ENCODE measurements at regions not wholly inside any gene's neighbourhood (a gene's known extent, or its start where the extent isn't known, plus 50 kb on each side); places are given as distances from the start of the nearest gene placed in this dataset.

GRCh38 chr2:41621563-41621962 lies 426.3 kb upstream of the PKDCC start:
- no peak for DNase-seq (ENCODE audit: extremely low spot score)
- H3K4me3 ChIP-seq (ENCODE audit: low read depth, low read length), result no peak overlapping the region
- H3K4me1 ChIP-seq (ENCODE audit: insufficient read depth), result no peaks in the 10 kb centered on the region
- H3K27ac ChIP-seq (ENCODE audit: low read depth), result no peak overlapping the region
- 38% methylated on average over 3 of the region's 3 CpGs for WGBS
- H3K36me3 ChIP-seq (ENCODE audit: insufficient read depth), result no peaks in the 10 kb centered on the region

- Histone ChIP-seq H3K36me3 (ENCODE audit: insufficient read depth) (no peaks in the 10 kb centered on the region), H3K4me1 (ENCODE audit: insufficient read depth) (no peaks in the 10 kb centered on the region), H3K27ac (ENCODE audit: low read depth) (no peak overlapping the region), H3K4me3 (ENCODE audit: low read depth, low read length) (no peak overlapping the region)
- 93% methylated on average over 5 of the region's 5 CpGs for WGBS
- no peak for DNase-seq (ENCODE audit: extremely low spot score)
Observed at GRCh38 chr2:41622301-41622700, 425.5 kb upstream of the PKDCC start.

GRCh38 chr2:41626936-41627335 lies 420.9 kb upstream of the PKDCC start:
- WGBS, result 95% methylated on average over 2 of the region's 2 CpGs
- H3K4me1 ChIP-seq (ENCODE audit: insufficient read depth), result no peaks in the 10 kb centered on the region
- H3K4me3 ChIP-seq (ENCODE audit: low read depth, low read length), result no peak overlapping the region
- DNase-seq (ENCODE audit: extremely low spot score), result no peak
- no peak overlapping the region for H3K27ac ChIP-seq (ENCODE audit: low read depth)
- H3K36me3 ChIP-seq (ENCODE audit: insufficient read depth), result no peaks in the 10 kb centered on the region

GRCh38 chr2:41634686-41635085 lies 413.1 kb upstream of the PKDCC start:
- DNase-seq (ENCODE audit: extremely low spot score), result no peak
- Histone ChIP-seq H3K4me3 (ENCODE audit: low read depth, low read length) (no peak overlapping the region), H3K27ac (ENCODE audit: low read depth) (no peak overlapping the region), H3K36me3 (ENCODE audit: insufficient read depth) (no peaks in the 10 kb centered on the region), H3K4me1 (ENCODE audit: insufficient read depth) (no peaks in the 10 kb centered on the region)
- 78% methylated on average over 2 of the region's 2 CpGs for WGBS

- Histone ChIP-seq H3K36me3 (ENCODE audit: insufficient read depth) (no peaks in the 10 kb centered on the region), H3K27ac (ENCODE audit: low read depth) (no peak overlapping the region), H3K4me1 (ENCODE audit: insufficient read depth) (no peaks in the 10 kb centered on the region), H3K4me3 (ENCODE audit: low read depth, low read length) (no peak overlapping the region)
- 84% methylated on average over 2 of the region's 2 CpGs for WGBS
- no peak for DNase-seq (ENCODE audit: extremely low spot score)
Observed at GRCh38 chr2:41644936-41645335, 402.9 kb upstream of the PKDCC start.

- Histone ChIP-seq H3K4me3 (ENCODE audit: low read depth, low read length) (no peak overlapping the region), H3K36me3 (ENCODE audit: insufficient read depth) (no peaks in the 10 kb centered on the region), H3K27ac (ENCODE audit: low read depth) (no peak overlapping the region), H3K4me1 (ENCODE audit: insufficient read depth) (no peaks in the 10 kb centered on the region)
- 82% methylated on average over 1 of the region's 1 CpG for WGBS
- no peak for DNase-seq (ENCODE audit: extremely low spot score)
Observed at GRCh38 chr2:41647468-41648050, 400.3 kb upstream of the PKDCC start.

- DNase-seq (ENCODE audit: extremely low spot score), result no peak
- H3K36me3 ChIP-seq (ENCODE audit: insufficient read depth), result no peaks in the 10 kb centered on the region
- no peak overlapping the region for H3K27ac ChIP-seq (ENCODE audit: low read depth)
- H3K4me1 ChIP-seq (ENCODE audit: insufficient read depth), result no peaks in the 10 kb centered on the region
- H3K4me3 ChIP-seq (ENCODE audit: low read depth, low read length), result no peak overlapping the region
Observed at GRCh38 chr2:41657226-41657625, 390.6 kb upstream of the PKDCC start.

GRCh38 chr2:41659758-41660157 lies 388.1 kb upstream of the PKDCC start:
- H3K27ac ChIP-seq (ENCODE audit: low read depth), result no peak overlapping the region
- H3K36me3 ChIP-seq (ENCODE audit: insufficient read depth), result no peaks in the 10 kb centered on the region
- H3K4me1 ChIP-seq (ENCODE audit: insufficient read depth), result no peaks in the 10 kb centered on the region
- DNase-seq (ENCODE audit: extremely low spot score), result no peak
- no peak overlapping the region for H3K4me3 ChIP-seq (ENCODE audit: low read depth, low read length)

- H3K27ac ChIP-seq (ENCODE audit: low read depth), result no peak overlapping the region
- no peak overlapping the region for H3K4me3 ChIP-seq (ENCODE audit: low read depth, low read length)
- no peaks in the 10 kb centered on the region for H3K36me3 ChIP-seq (ENCODE audit: insufficient read depth)
- DNase-seq (ENCODE audit: extremely low spot score), result no peak
- no peaks in the 10 kb centered on the region for H3K4me1 ChIP-seq (ENCODE audit: insufficient read depth)
Observed at GRCh38 chr2:41662461-41662860, 385.4 kb upstream of the PKDCC start.

GRCh38 chr2:41663056-41663455 lies 384.8 kb upstream of the PKDCC start:
- DNase-seq (ENCODE audit: extremely low spot score), result no peak
- Histone ChIP-seq H3K36me3 (ENCODE audit: insufficient read depth) (no peaks in the 10 kb centered on the region), H3K4me1 (ENCODE audit: insufficient read depth) (no peaks in the 10 kb centered on the region), H3K27ac (ENCODE audit: low read depth) (no peak overlapping the region), H3K4me3 (ENCODE audit: low read depth, low read length) (no peak overlapping the region)
- 72% methylated on average over 5 of the region's 5 CpGs for WGBS

GRCh38 chr2:41668529-41668928 lies 379.3 kb upstream of the PKDCC start:
- Histone ChIP-seq H3K4me1 (ENCODE audit: insufficient read depth) (no peaks in the 10 kb centered on the region), H3K36me3 (ENCODE audit: insufficient read depth) (no peaks in the 10 kb centered on the region), H3K27ac (ENCODE audit: low read depth) (no peak overlapping the region), H3K4me3 (ENCODE audit: low read depth, low read length) (no peak overlapping the region)
- no peak for DNase-seq (ENCODE audit: extremely low spot score)
- 62% methylated on average over 2 of the region's 2 CpGs for WGBS

GRCh38 chr2:41678639-41679038 lies 369.2 kb upstream of the PKDCC start:
- no peaks in the 10 kb centered on the region for H3K36me3 ChIP-seq (ENCODE audit: insufficient read depth)
- H3K27ac ChIP-seq (ENCODE audit: low read depth), result no peak overlapping the region
- WGBS, result 78% methylated on average over 7 of the region's 7 CpGs

GRCh38 chr2:41686156-41686555 lies 361.7 kb upstream of the PKDCC start:
- DNase-seq (ENCODE audit: extremely low spot score), result no peak
- H3K36me3 ChIP-seq (ENCODE audit: insufficient read depth), result no peaks in the 10 kb centered on the region
- no peaks in the 10 kb centered on the region for H3K4me1 ChIP-seq (ENCODE audit: insufficient read depth)
- 69% methylated on average over 2 of the region's 2 CpGs for WGBS
- no peak overlapping the region for H3K4me3 ChIP-seq (ENCODE audit: low read depth, low read length)
- H3K27ac ChIP-seq (ENCODE audit: low read depth), result no peak overlapping the region

More at GRCh38 chr2:41678639-41679038, 369.2 kb upstream of the PKDCC start:
- H3K4me3 ChIP-seq (ENCODE audit: low read depth, low read length), result no peak overlapping the region
- DNase-seq (ENCODE audit: extremely low spot score), result no peak
- H3K4me1 ChIP-seq (ENCODE audit: insufficient read depth), result no peaks in the 10 kb centered on the region

- no peak for DNase-seq (ENCODE audit: extremely low spot score)
- no peaks in the 10 kb centered on the region for H3K4me1 ChIP-seq (ENCODE audit: insufficient read depth)
- 76% methylated on average over 1 of the region's 1 CpG for WGBS
- H3K4me3 ChIP-seq (ENCODE audit: low read depth, low read length), result no peak overlapping the region
- no peaks in the 10 kb centered on the region for H3K36me3 ChIP-seq (ENCODE audit: insufficient read depth)
- no peak overlapping the region for H3K27ac ChIP-seq (ENCODE audit: low read depth)
Observed at GRCh38 chr2:41691561-41691960, 356.3 kb upstream of the PKDCC start.

GRCh38 chr2:41694536-41695049 lies 353.2 kb upstream of the PKDCC start:
- H3K4me1 ChIP-seq (ENCODE audit: insufficient read depth), result no peaks in the 10 kb centered on the region
- WGBS, result 81% methylated on average over 4 of the region's 4 CpGs
- DNase-seq (ENCODE audit: extremely low spot score), result no peak
- no peak overlapping the region for H3K27ac ChIP-seq (ENCODE audit: low read depth)
- H3K36me3 ChIP-seq (ENCODE audit: insufficient read depth), result no peaks in the 10 kb centered on the region
- H3K4me3 ChIP-seq (ENCODE audit: low read depth, low read length), result no peak overlapping the region
